ENCODE measurements at regions not wholly inside any gene's neighbourhood (a gene's known extent, or its start where the extent isn't known, plus 50 kb on each side); places are given as distances from the start of the nearest gene placed in this dataset.
A peak's percentile ranks its signal among the peaks of the same experiment; 100 is the strongest.

GRCh38 chr11:128327274-128327673, 260.1 kb downstream of the ETS1 start:
- DNase-seq = no peak

GRCh38 chr11:128326791-128327190, 260.6 kb downstream of the ETS1 start:
- peak in 1 of 2 experiments; percentile 43 for DNase-seq

GRCh38 chr11:128324531-128325141, 262.7 kb downstream of the ETS1 start:
- DNase-seq = peak; percentile 72 to 81

DNA sequence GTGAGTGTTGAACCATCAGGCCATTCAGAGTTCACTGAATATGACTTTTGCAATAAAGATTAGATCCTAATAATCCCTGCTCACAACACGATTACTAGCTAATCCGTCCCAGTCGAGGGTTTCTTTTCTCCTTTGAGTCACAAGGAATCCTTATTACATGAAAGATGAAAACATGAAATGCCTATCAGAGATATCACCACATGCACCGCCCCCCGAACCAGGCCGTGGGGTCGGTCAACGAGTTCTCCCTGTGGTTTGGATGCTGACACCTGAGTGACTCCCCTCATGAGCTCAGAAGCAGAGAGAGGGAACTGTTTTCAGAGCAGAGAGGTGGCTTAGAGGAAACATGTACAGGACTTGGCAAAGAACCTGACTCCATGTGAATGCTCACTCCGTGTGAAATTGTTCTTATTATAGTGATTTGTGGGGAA, 263.3 kb downstream of the ETS1 start:
- peak; percentile 47 to 61 for DNase-seq

DNA sequence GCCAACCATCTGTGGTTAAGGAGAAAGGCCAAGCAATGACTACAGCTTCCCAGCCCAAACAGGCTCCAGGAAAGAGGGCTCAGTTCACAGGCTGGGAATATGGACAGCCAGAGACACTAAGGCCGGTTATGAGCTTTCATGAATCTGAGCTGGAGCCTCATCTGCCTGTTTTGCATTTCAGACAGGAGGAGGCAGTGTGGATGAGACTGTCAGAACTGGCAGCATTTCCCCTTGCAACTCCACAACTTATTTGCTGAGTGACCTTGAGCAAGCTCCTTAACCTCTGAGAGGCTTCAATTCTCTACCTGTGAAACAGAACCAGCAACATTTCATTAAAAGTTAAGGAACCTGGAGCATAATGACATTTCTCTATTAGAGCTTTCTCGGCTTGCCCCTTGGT, 264.0 kb downstream of the ETS1 start:
- DNase-seq = peak; percentile 38 to 56

- peak; percentile 76 to 85 for DNase-seq
These were observed 268.4 kb downstream of the ETS1 start for GRCh38 chr11:128318856-128319474.

DNA sequence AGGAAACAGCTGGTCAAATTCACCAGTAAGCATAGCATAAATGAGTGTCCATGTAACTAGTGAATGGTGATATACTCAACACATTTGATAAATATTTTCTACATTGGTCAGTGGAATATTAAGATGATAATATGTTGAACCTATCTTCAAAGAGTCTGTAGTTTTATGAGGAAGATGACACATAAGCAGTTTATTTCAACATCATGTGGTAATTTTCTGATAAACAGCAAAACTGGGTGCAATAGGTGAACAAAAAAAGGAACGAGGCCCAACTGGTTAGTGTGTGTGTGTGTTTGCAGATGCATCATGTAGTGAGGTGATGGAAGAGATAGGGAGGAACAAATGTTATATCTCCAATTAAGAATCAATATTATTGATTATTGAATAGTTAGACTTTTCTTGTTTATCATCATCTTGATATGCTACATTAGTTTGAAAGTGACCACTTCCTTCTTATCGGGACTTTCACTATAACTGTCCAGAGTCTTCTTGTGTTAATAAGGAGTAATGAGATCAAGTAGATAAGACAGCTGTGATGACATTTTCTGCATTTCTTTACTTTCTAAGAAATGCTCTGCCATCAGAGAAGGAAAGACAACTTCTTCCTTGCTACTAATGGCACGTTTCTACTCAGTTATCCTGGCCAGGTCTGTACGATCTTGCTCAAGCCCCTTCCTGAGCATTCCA, 270.7 kb downstream of the ETS1 start:
- DNase-seq = no peak

- DNase-seq = no peak
These were observed 271.4 kb downstream of the ETS1 start for GRCh38 chr11:128315933-128316332.

DNA sequence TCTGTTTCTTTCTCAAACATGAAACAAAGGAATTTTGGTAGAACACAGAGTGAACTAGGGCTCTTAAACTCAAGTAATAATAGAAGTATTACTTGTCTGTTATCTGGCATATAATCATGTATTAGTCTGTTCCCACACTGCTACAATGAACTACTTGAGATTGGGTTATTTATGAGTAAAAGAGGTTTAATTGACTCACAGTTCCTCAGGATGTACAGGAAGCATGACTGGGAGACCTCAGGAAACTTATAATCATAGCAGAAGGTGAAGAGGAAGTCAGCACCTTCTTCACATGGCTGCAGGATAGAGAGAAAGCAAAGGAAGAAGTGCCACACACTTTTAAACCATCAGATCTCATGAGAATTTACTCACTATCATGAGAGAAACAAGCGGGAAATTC, 273.4 kb downstream of the ETS1 start:
- no peak for DNase-seq

DNA sequence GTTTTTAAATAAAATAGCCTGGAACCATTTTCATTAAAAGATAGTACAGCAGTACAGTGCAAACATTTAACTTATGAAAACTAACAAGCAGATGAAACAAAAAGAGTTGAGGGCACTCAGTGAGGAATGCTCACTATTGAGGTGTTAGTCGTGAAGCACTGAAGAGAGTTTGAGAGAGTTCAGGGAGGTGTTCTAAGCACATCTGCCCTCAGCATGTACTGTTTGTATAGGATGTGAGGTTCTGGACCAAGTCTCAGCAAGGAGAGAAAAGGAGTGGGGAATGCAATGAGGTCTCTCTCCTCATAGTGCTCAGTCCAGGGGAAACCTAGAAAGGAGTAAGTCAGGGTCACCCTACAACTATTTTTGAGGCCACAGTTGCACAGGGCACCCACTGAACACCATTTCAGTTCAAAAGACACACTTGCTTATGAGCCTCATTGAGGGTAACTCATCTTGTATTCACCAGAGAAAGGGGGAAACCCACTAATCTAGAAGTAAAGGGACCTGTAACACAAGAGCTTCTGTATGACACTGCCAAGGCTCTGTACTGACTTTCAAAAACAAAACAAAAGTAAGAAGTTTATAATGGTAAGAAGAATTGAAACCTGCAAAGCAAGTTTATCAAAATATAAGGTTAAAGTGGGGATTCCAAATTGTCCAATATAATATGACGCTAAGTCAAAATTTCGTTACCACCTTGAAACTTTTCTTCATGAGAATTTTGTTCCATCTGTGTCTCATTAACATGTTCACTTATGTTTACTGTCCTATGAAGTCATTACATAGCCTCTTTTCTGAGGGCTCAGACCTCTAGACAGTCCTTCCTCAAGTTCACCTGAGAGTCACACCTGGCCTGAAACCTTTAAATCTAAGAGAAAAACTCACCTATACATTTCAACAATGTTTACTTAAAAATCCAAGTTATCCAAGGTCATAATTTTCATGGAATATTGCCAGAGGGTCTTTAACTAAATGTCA, 275.3 kb downstream of the ETS1 start:
- DNase-seq = no peak

GRCh38 chr11:128310676-128311445, 276.5 kb downstream of the ETS1 start:
- no peak for DNase-seq

GRCh38 chr11:128310005-128310404, 277.4 kb downstream of the ETS1 start:
- no peak for DNase-seq

GRCh38 chr11:128308794-128309193, 278.6 kb downstream of the ETS1 start:
- no peak for DNase-seq

- DNase-seq = no peak
These were observed 281.8 kb downstream of the ETS1 start for GRCh38 chr11:128305588-128305987.

- DNase-seq = no peak
These were observed 282.5 kb downstream of the ETS1 start for GRCh38 chr11:128304666-128305485.

- no peak for DNase-seq
These were observed 283.2 kb downstream of the ETS1 start for GRCh38 chr11:128304116-128304515.

DNA sequence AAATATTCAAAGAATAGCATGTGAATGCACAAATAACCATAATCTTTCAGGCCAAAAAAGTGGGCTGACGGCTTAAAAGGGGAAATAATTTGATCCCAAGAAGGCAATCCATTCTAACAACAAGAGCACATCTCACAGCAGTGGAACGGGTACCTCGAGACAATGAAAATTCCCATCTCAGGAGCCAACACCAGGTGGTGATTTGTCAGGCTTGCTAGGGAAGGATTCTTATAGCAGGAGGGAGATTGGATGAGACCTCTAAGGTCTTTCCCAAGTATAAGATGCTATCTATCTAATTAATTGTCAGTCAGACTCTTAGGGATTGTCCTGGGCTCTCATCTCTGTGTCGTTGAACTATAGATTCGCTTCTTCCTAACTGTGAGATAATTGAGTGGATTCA, 284.0 kb downstream of the ETS1 start:
- DNase-seq = no peak

GRCh38 chr11:128302425-128303186, 284.8 kb downstream of the ETS1 start:
- peak; percentile 41 to 57 for DNase-seq

GRCh38 chr11:128301756-128302155, 285.6 kb downstream of the ETS1 start:
- no peak for DNase-seq

DNA sequence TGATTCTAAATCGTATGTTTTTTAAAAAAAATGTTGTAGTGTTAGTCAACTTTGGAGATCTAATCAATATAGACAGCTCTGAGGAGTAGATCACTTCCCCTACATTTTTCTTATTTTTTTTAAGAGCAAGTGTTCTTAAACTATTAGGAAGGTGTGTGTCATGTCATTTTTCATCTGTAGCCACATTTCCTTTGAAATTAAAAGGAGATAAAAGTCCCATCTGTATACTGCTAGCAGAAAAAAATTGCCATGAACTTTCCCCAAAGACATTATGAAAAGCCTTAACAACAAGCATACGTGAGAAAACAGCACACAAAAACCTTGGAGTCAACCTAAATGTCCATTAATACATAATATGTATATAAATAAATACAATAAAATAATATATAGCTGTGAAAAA, 286.6 kb downstream of the ETS1 start:
- no peak for DNase-seq

All from activated CD4-positive, alpha-beta T cell treated with anti-CD3 and anti-CD28 coated beads, Interleukin-2, amount 50 U/mL, for 48 hours (primary cell).